IMR-90 (cell line): ENCODE measurements at regions not wholly inside any gene's neighbourhood (a gene's known extent, or its start where the extent isn't known, plus 50 kb on each side); places are given as distances from the start of the nearest gene placed in this dataset.

Experiments
- ATAC-seq: fragments of 200-7000 bp; cut with Tn5 transposase; 2 replicates; pipeline ENCODE4 v1.9.1; 2020; ENCODE audit warnings: low read depth, mild to moderate bottlenecking, moderate library complexity
- BruUV-seq: library from RNA; stranded (reverse); fragments of 400-500 nt; replicated peaks from 2 replicates; lab custom pipeline; 2021; lab: Mats Ljungman, UMichigan
- CTCF ChIA-PET: fragments of 300-600 bp; formaldehyde crosslinking; extraction: SDS; loops from one replicate; lab custom pipeline; 2021; ENCODE audit warnings: antibody characterized with exemption; lab: Yijun Ruan, JAX
- POLR2A ChIA-PET: fragments of 300-600 bp; sonication (Branson Sonifier 250); formaldehyde crosslinking; loops from one replicate; lab custom pipeline; 2022; ENCODE audit warnings: antibody characterized with exemption; ENCODE audit not compliant: unreplicated experiment; lab: Charles Lee
- DNase-seq: peaks from one replicate; pipeline ENCODE4 v3.0.0; 2013
- H2AFZ ChIP-seq: replicated peaks from 2 replicates; pipeline ENCODE3; 2013; ENCODE audit warnings: low read length, mild to moderate bottlenecking; ENCODE audit not compliant: poor library complexity
- H2AK5ac ChIP-seq: 2 replicates; pipeline ENCODE4 v1.6.1; 2013; ENCODE audit warnings: low read depth, low read length, inconsistent platforms
- H2AK9ac ChIP-seq: replicated peaks from 2 replicates; pipeline ENCODE3; 2013; ENCODE audit warnings: mild to moderate bottlenecking, low read depth, low read length, moderate library complexity; ENCODE audit not compliant: poor library complexity
- H2BK120ac ChIP-seq: 2 replicates; pipeline ENCODE4 v1.6.1; 2013; ENCODE audit warnings: low read depth, low read length, inconsistent platforms
- H2BK15ac ChIP-seq: 3 replicates; pipeline ENCODE4 v1.6.1; 2013; ENCODE audit warnings: low read depth, low read length, inconsistent platforms
- H2BK20ac ChIP-seq: 2 replicates; pipeline ENCODE4 v1.6.1; 2013; ENCODE audit warnings: low read depth, mild to moderate bottlenecking, inconsistent platforms, low read length, moderate library complexity
- H2BK5ac ChIP-seq: 2 replicates; pipeline ENCODE4 v1.6.1; 2013; ENCODE audit warnings: mild to moderate bottlenecking, low read depth, low read length, inconsistent platforms; ENCODE audit not compliant: poor library complexity, severe bottlenecking
- H3K14ac ChIP-seq: replicated peaks from 2 replicates; pipeline ENCODE4 v1.6.1; 2013; ENCODE audit warnings: low read depth, low read length, inconsistent platforms
- H3K18ac ChIP-seq: 2 replicates; pipeline ENCODE4 v1.6.1; 2013; ENCODE audit warnings: low read depth, low read length, control low read depth
- H3K23ac ChIP-seq: 2 replicates; pipeline ENCODE4 v1.6.1; 2013; ENCODE audit warnings: low read depth, low read length, inconsistent platforms
- H3K27ac ChIP-seq: 2 replicates; pipeline ENCODE4 v1.5.1; 2013; ENCODE audit warnings: mild to moderate bottlenecking, control low read depth, low read length; ENCODE audit not compliant: insufficient read depth
- H3K27me3 ChIP-seq: 2 replicates; pipeline ENCODE4 v1.6.1; 2013; ENCODE audit warnings: low read length; ENCODE audit not compliant: control insufficient read depth, insufficient read depth
- H3K36me3 ChIP-seq: 2 replicates; pipeline ENCODE4 v1.6.1; 2013; ENCODE audit warnings: low read length, mixed read lengths; ENCODE audit not compliant: control insufficient read depth, insufficient read depth
- H3K4ac ChIP-seq: 2 replicates; pipeline ENCODE4 v1.6.1; 2013; ENCODE audit warnings: low read depth, low read length, inconsistent platforms
- H3K4me1 ChIP-seq: 2 replicates; pipeline ENCODE4 v1.6.1; 2013; ENCODE audit warnings: low read length, mixed read lengths; ENCODE audit not compliant: control insufficient read depth, insufficient read depth
- H3K4me2 ChIP-seq: 2 replicates; pipeline ENCODE4 v1.6.1; 2013; ENCODE audit warnings: low read depth, mild to moderate bottlenecking, control low read depth, low read length, moderate library complexity
- H3K4me3 ChIP-seq: 2 replicates; pipeline ENCODE4 v1.5.1; 2013; ENCODE audit warnings: low read depth, mild to moderate bottlenecking, control low read depth, low read length, moderate library complexity; ENCODE audit not compliant: insufficient read depth
- H3K56ac ChIP-seq: 2 replicates; pipeline ENCODE4 v1.6.1; 2013; ENCODE audit warnings: low read length, inconsistent platforms; ENCODE audit not compliant: insufficient read depth; ENCODE audit errors: extremely low read depth
- H3K79me1 ChIP-seq, 2 experiments: 2 replicates each; pipeline ENCODE4 v1.6.1; 2013; ENCODE audit warnings: low read length in 2 of 2, inconsistent platforms in 1 of 2, low read depth in 1 of 2
- H3K9ac ChIP-seq: 2 replicates; pipeline ENCODE4 v1.6.1; 2013; ENCODE audit warnings: low read depth, low read length, control low read depth
- H3K9me1 ChIP-seq: 2 replicates; pipeline ENCODE4 v1.6.1; 2013; ENCODE audit warnings: low read length, inconsistent platforms; ENCODE audit not compliant: insufficient read depth
- H3K9me3 ChIP-seq: 2 replicates; pipeline ENCODE4 v1.6.1; 2013; ENCODE audit warnings: low read length; ENCODE audit not compliant: control insufficient read depth, insufficient read depth
- H4K20me1 ChIP-seq: 2 replicates; pipeline ENCODE4 v1.6.1; 2013; ENCODE audit warnings: low read length, inconsistent platforms; ENCODE audit not compliant: insufficient read depth
- H4K5ac ChIP-seq: 2 replicates; pipeline ENCODE4 v1.6.1; 2013; ENCODE audit warnings: mild to moderate bottlenecking, low read depth, low read length, control low read depth
- H4K8ac ChIP-seq, 2 experiments: 2 replicates each; pipeline ENCODE4 v1.6.1; 2013; ENCODE audit warnings: low read depth in 2 of 2, low read length in 2 of 2, control low read depth in 1 of 2, inconsistent platforms in 1 of 2
- H4K91ac ChIP-seq: 2 replicates; pipeline ENCODE4 v1.6.1; 2013; ENCODE audit warnings: low read depth, low read length, inconsistent platforms; ENCODE audit not compliant: insufficient read depth
- BHLHE40 ChIP-seq: fragments of 150-350 bp; IDR thresholded peaks from 2 replicates; pipeline ENCODE4 v1.6.1; 2016; ENCODE audit warnings: mild to moderate bottlenecking, low read depth, low read length
- CHD1 ChIP-seq: IDR thresholded peaks from 2 replicates; pipeline ENCODE4 v1.6.1; 2012; ENCODE audit warnings: low read depth, low read length, improper control_type of control experiment
- CTCF ChIP-seq: conservative IDR thresholded peaks from 2 replicates; pipeline ENCODE4 v1.5.1; 2012; ENCODE audit warnings: mild to moderate bottlenecking, low read depth, low read length, improper control_type of control experiment
- ELK1 ChIP-seq: fragments of 150-350 bp; IDR thresholded peaks from 2 replicates; pipeline ENCODE4 v1.6.1; 2016; ENCODE audit warnings: low read depth, mild to moderate bottlenecking, low read length, moderate library complexity, borderline replicate concordance
- FOS ChIP-seq: fragments of 150-350 bp; IDR thresholded peaks from 2 replicates; pipeline ENCODE4 v1.6.1; 2016; ENCODE audit warnings: low read depth, low read length
- MAFK ChIP-seq: IDR thresholded peaks from 2 replicates; pipeline ENCODE4 v1.6.1; 2012; ENCODE audit warnings: low read depth, low read length, improper control_type of control experiment
- MXI1 ChIP-seq: IDR thresholded peaks from 2 replicates; pipeline ENCODE4 v1.6.1; 2012; ENCODE audit warnings: low read depth, mild to moderate bottlenecking, low read length, moderate library complexity, borderline replicate concordance
- NFE2L2 ChIP-seq: fragments of 150-350 bp; IDR thresholded peaks from 2 replicates; pipeline ENCODE4 v1.6.1; 2016; ENCODE audit warnings: low read depth, mild to moderate bottlenecking, low read length
- POLR2A ChIP-seq: IDR thresholded peaks from 2 replicates; pipeline ENCODE4 v1.6.1; 2012; ENCODE audit warnings: mild to moderate bottlenecking, low read depth, low read length
- RAD21 ChIP-seq: IDR thresholded peaks from 2 replicates; pipeline ENCODE4 v1.6.1; 2012; ENCODE audit warnings: low read length, improper control_type of control experiment
- RCOR1 ChIP-seq: IDR thresholded peaks from 2 replicates; pipeline ENCODE4 v1.6.1; 2012; ENCODE audit warnings: mild to moderate bottlenecking, low read length, improper control_type of control experiment; ENCODE audit not compliant: insufficient replicate concordance
- USF2 ChIP-seq: fragments of 150-350 bp; IDR thresholded peaks from 2 replicates; pipeline ENCODE4 v1.6.1; 2017; ENCODE audit warnings: mild to moderate bottlenecking, antibody characterized with exemption, low read length, low read depth
- WGBS, 2 experiments: methylation state at CpG; one replicate each; pipeline versions ENCODE4 v1.1.5 to v1.1.7; 2013; ENCODE audit warnings: missing lambda C conversion rate in 2 of 2; ENCODE audit not compliant: insufficient read length in 1 of 2; ENCODE audit errors: extremely low coverage in 2 of 2; 5-methylcytosine and 5-hydroxymethylcytosine counted together
- dilution Hi-C: fragments of 300-500 bp; cut with HindIII; formaldehyde crosslinking; loops from one replicate; pipeline ENCODE4 v1.14.3; 2018; ENCODE audit warnings: low sequenced_read_pairs; ENCODE audit not compliant: unreplicated experiment
- in situ Hi-C: fragments of 300-500 bp; cut with MboI; formaldehyde crosslinking; loops from 3 replicates; pipeline ENCODE4 v1.14.3; 2019; ENCODE audit warnings: low sequenced_read_pairs, inconsistent platforms, mixed read lengths
- intact Hi-C: fragments of 100-400 bp; cut with micrococcal nuclease; formaldehyde crosslinking; loops from 2 replicates; pipeline ENCODE4 v1.10.0; 2022

GRCh38 chr9:26722755-26723154 lies 169.8 kb downstream of the CAAP1 start:
- Histone ChIP-seq H3K27ac (no peak overlapping the region), H3K4me3 (no peak overlapping the region), H2AK9ac (no peak overlapping the region), H2AFZ (no peak overlapping the region), H3K79me1 (no peaks in the 10 kb centered on the region), H2AK5ac (no peak overlapping the region), H3K56ac (no peak overlapping the region), H2BK15ac (no peak overlapping the region), H4K8ac (no peak overlapping the region), H3K9me3 (no peaks in the 10 kb centered on the region), H2BK120ac (no peak overlapping the region), H3K27me3 (no peaks in the 10 kb centered on the region; the same call in 1 of the 2 replicates), H4K5ac (no peak overlapping the region), H3K4me2 (no peak overlapping the region), H3K18ac (no peak overlapping the region), H4K91ac (no peak overlapping the region), H3K4ac (no peak overlapping the region), H3K23ac (no peak overlapping the region), H3K9me1 (no peaks in the 10 kb centered on the region), H2BK5ac (no peak overlapping the region), H3K9ac (no peak overlapping the region), H2BK20ac (no peak overlapping the region), H4K20me1 (no peaks in the 10 kb centered on the region), H3K14ac (no peak overlapping the region), H3K4me1 (no peaks in the 10 kb centered on the region), H3K36me3 (no peaks in the 10 kb centered on the region)
- dilution Hi-C loops = no loop called here
- CTCF ChIA-PET = interaction anchor here (0.5 kb wide), 1 partner anchor 1908 kb away, joined by 5 read pairs; no protein-coding TSS in a partner anchor
- DNase-seq = no peak
- TF ChIP-seq POLR2A = no peak
- TF ChIP-seq MAFK = no peak
- TF ChIP-seq USF2 = no peak
- no peak for TF ChIP-seq RAD21
- no peak for TF ChIP-seq CHD1
- TF ChIP-seq NFE2L2 = no peak
- no peak for TF ChIP-seq ELK1
- no peak for TF ChIP-seq BHLHE40
- TF ChIP-seq MXI1 = no peak
- no peak for TF ChIP-seq CTCF
- TF ChIP-seq RCOR1 = no peak
- TF ChIP-seq FOS = no peak
- no CpG with 5 or more reads among the region's 6 CpGs for WGBS, 2 experiments
- ATAC-seq = no peak
- BruUV-seq = no TSS peak
- in situ Hi-C loops = no loop called here
- intact Hi-C loops = no loop called here
- POLR2A ChIA-PET = no interaction called here
